ENCODE measurements at regions not wholly inside any gene's neighbourhood (a gene's known extent, or its start where the extent isn't known, plus 50 kb on each side); places are given as distances from the start of the nearest gene placed in this dataset.

GRCh38 chr17:72049914-72050313 is 70.9 kb upstream of the SOX9 start:
- no peak for TF ChIP-seq CTCF (conservative IDR thresholded peaks at IDR 0.05; ENCODE audit: low read depth, low read length)
- TF ChIP-seq EZH2 (IDR thresholded peaks at IDR 0.05; ENCODE audit: borderline replicate concordance, low read depth, low read length, poor library complexity, severe bottlenecking): no peak
